H9 (cell line): ENCODE measurements at regions not wholly inside any gene's neighbourhood (a gene's known extent, or its start where the extent isn't known, plus 50 kb on each side); places are given as distances from the start of the nearest gene placed in this dataset.

ENCODE experiments used
- DNase-seq: peaks from one replicate; pipeline ENCODE4 v3.0.0-alpha.2; 2017
- H2AFZ ChIP-seq: one replicate; pipeline ENCODE4 v1.6.1; 2013; ENCODE audit warnings: mild to moderate bottlenecking, low read length, control low read depth, moderate library complexity
- H2AK5ac ChIP-seq: 2 replicates; pipeline ENCODE4 v1.6.1; 2013; ENCODE audit warnings: low read length, control low read depth, mixed read lengths; ENCODE audit not compliant: insufficient read length
- H2BK120ac ChIP-seq: one replicate; pipeline ENCODE4 v1.6.1; 2013; ENCODE audit warnings: low read depth, mild to moderate bottlenecking, low read length, control low read depth, inconsistent platforms; ENCODE audit not compliant: poor library complexity, severe bottlenecking
- H2BK12ac ChIP-seq: 2 replicates; pipeline ENCODE4 v1.6.1; 2013; ENCODE audit warnings: low read length, control low read depth, mixed read lengths, low read depth; ENCODE audit not compliant: insufficient read length
- H2BK15ac ChIP-seq: 2 replicates; pipeline ENCODE4 v1.6.1; 2013; ENCODE audit warnings: low read depth, low read length, control low read depth
- H2BK20ac ChIP-seq: one replicate; pipeline ENCODE4 v1.6.1; 2013; ENCODE audit warnings: low read depth, mild to moderate bottlenecking, low read length, control low read depth, inconsistent platforms; ENCODE audit not compliant: poor library complexity, severe bottlenecking
- H2BK5ac ChIP-seq: 2 replicates; pipeline ENCODE4 v1.6.1; 2013; ENCODE audit warnings: low read length, control low read depth, mixed read lengths; ENCODE audit not compliant: insufficient read length
- H3K14ac ChIP-seq: 2 replicates; pipeline ENCODE4 v1.6.1; 2013; ENCODE audit warnings: low read length, control low read depth; ENCODE audit not compliant: insufficient read depth
- H3K18ac ChIP-seq: 2 replicates; pipeline ENCODE4 v1.6.1; 2013; ENCODE audit warnings: low read depth, mild to moderate bottlenecking, mixed read lengths, low read length, control low read depth; ENCODE audit not compliant: insufficient read length
- H3K23ac ChIP-seq: 2 replicates; pipeline ENCODE4 v1.6.1; 2013; ENCODE audit warnings: low read length, control low read depth, mixed read lengths, low read depth; ENCODE audit not compliant: insufficient read length
- H3K23me2 ChIP-seq: 2 replicates; pipeline ENCODE4 v1.6.1; 2013; ENCODE audit warnings: low read depth, mild to moderate bottlenecking, mixed read lengths, low read length, control low read depth; ENCODE audit not compliant: insufficient read length, poor library complexity, severe bottlenecking
- H3K27ac ChIP-seq: 2 replicates; pipeline ENCODE4 v1.5.1; 2013; ENCODE audit warnings: low read length, control low read depth, mixed read lengths, low read depth; ENCODE audit not compliant: insufficient read length
- H3K27me3 ChIP-seq: 2 replicates; pipeline ENCODE4 v1.6.1; 2013; ENCODE audit warnings: low read length, control low read depth, inconsistent platforms; ENCODE audit not compliant: insufficient read depth
- H3K4ac ChIP-seq: 2 replicates; pipeline ENCODE4 v1.6.1; 2013; ENCODE audit warnings: low read depth, mild to moderate bottlenecking, control low read depth, inconsistent platforms, low read length, moderate library complexity
- H3K4me1 ChIP-seq: 2 replicates; pipeline ENCODE4 v1.6.1; 2013; ENCODE audit warnings: low read length, control low read depth, inconsistent platforms; ENCODE audit not compliant: insufficient read depth
- H3K4me2 ChIP-seq: 2 replicates; pipeline ENCODE4 v1.6.1; 2013; ENCODE audit warnings: low read length, control low read depth, mixed read lengths; ENCODE audit not compliant: insufficient read length, insufficient read depth
- H3K56ac ChIP-seq: 2 replicates; pipeline ENCODE4 v1.6.1; 2013; ENCODE audit warnings: low read depth, mild to moderate bottlenecking, mixed read lengths, low read length, control low read depth; ENCODE audit not compliant: insufficient read length
- H3K79me1 ChIP-seq: 2 replicates; pipeline ENCODE4 v1.6.1; 2013; ENCODE audit warnings: low read depth, mild to moderate bottlenecking, moderate library complexity, low read length, control low read depth, inconsistent platforms; ENCODE audit not compliant: insufficient read depth, poor library complexity, severe bottlenecking
- H3K79me2 ChIP-seq: 2 replicates; pipeline ENCODE4 v1.6.1; 2013; ENCODE audit warnings: low read length, control low read depth, inconsistent platforms; ENCODE audit not compliant: insufficient read depth
- H3K9ac ChIP-seq: 2 replicates; pipeline ENCODE4 v1.6.1; 2013; ENCODE audit warnings: low read length, control low read depth, mixed read lengths; ENCODE audit not compliant: insufficient read length; ENCODE audit errors: extremely low read depth
- H3K9me3 ChIP-seq: one replicate; pipeline ENCODE4 v1.6.1; 2013; ENCODE audit warnings: low read depth, low read length, inconsistent platforms; ENCODE audit not compliant: control insufficient read depth
- H3T11ph ChIP-seq: one replicate; pipeline ENCODE4 v1.6.1; 2013; ENCODE audit warnings: mild to moderate bottlenecking, low read length, control low read depth, inconsistent platforms
- H4K20me1 ChIP-seq: one replicate; pipeline ENCODE4 v1.6.1; 2013; ENCODE audit not compliant: control insufficient read depth, insufficient read length, insufficient read depth
- H4K5ac ChIP-seq: 2 replicates; pipeline ENCODE4 v1.6.1; 2013; ENCODE audit warnings: low read depth, mild to moderate bottlenecking, mixed read lengths, low read length, control low read depth; ENCODE audit not compliant: insufficient read length
- H4K8ac ChIP-seq: replicated peaks from 2 replicates; pipeline ENCODE4 v1.6.1; 2013; ENCODE audit warnings: low read length, control low read depth, mixed read lengths, low read depth; ENCODE audit not compliant: insufficient read length
- H4K91ac ChIP-seq: 2 replicates; pipeline ENCODE4 v1.6.1; 2013; ENCODE audit warnings: low read depth, mild to moderate bottlenecking, moderate library complexity, mixed read lengths, low read length, control low read depth; ENCODE audit not compliant: insufficient read length
- H3K27ac Mint-ChIP-seq, 3 experiments: 2 replicates in 2 of 3; 3 replicates in 1 of 3; pipeline ENCODE4 v1.8.0; 2020 to 2021; ENCODE audit warnings: mixed read lengths in 3 of 3, mild to moderate bottlenecking in 1 of 3, moderate library complexity in 1 of 3
- H3K27me3 Mint-ChIP-seq: 2 replicates; pipeline ENCODE4 v1.8.0; 2021; ENCODE audit warnings: low read depth, mild to moderate bottlenecking, moderate library complexity, mixed read lengths
- H3K36me3 Mint-ChIP-seq, 3 experiments: 2 replicates in 2 of 3; 3 replicates in 1 of 3; pipeline ENCODE4 v1.8.0; 2020 to 2021; ENCODE audit warnings: low read depth in 3 of 3, mixed read lengths in 3 of 3; ENCODE audit not compliant: insufficient read depth in 1 of 3
- H3K4me1 Mint-ChIP-seq, 2 experiments: 2 replicates each; pipeline ENCODE4 v1.8.0; 2020; ENCODE audit warnings: mixed read lengths in 2 of 2
- H3K4me3 Mint-ChIP-seq, 2 experiments: 2 replicates in 1 of 2; 3 replicates in 1 of 2; pipeline ENCODE4 v1.8.0; 2020 to 2021; ENCODE audit warnings: mild to moderate bottlenecking in 2 of 2, mixed read lengths in 2 of 2, moderate library complexity in 1 of 2
- H3K9me3 Mint-ChIP-seq, 2 experiments: 2 replicates in 1 of 2; 3 replicates in 1 of 2; pipeline ENCODE4 v1.8.0; 2020; ENCODE audit warnings: mild to moderate bottlenecking in 2 of 2, mixed read lengths in 2 of 2, moderate library complexity in 1 of 2
- CTCF ChIP-seq: fragments of 200-600 bp; sonication (generic); conservative IDR thresholded peaks from 3 replicates; pipeline ENCODE4 v1.8.0; 2021; ENCODE audit warnings: antibody characterized with exemption, mild to moderate bottlenecking
- WGBS: extraction: QIAGEN DNeasy Blood & Tissue Kit; methylation state at CpG from one replicate; pipeline ENCODE4 v1.1.7; 2013; ENCODE audit warnings: missing lambda C conversion rate, low lambda C conversion rate, mixed read lengths; ENCODE audit not compliant: insufficient read length; ENCODE audit errors: extremely low coverage; 5-methylcytosine and 5-hydroxymethylcytosine counted together

- H3K56ac ChIP-seq, result no peak overlapping the region
- H4K20me1 ChIP-seq, result no peaks in the 10 kb centered on the region
- H3K14ac ChIP-seq, result no peak overlapping the region
- no peaks in the 10 kb centered on the region for H3K79me1 ChIP-seq
- H4K91ac ChIP-seq, result no peak overlapping the region
- DNase-seq, result no peak
- peaks cover 4 to 5% of the 10 kb centered on the region in 2 experiments for H3K4me1 Mint-ChIP-seq
- no peaks in the 10 kb centered on the region for H3K79me2 ChIP-seq
- H3K4me1 ChIP-seq, result peaks cover 3% of the 10 kb centered on the region; the same call in 1 of the 2 replicates
- no peaks in the 10 kb centered on the region for H3K9me3 ChIP-seq
- TF ChIP-seq CTCF, result no peak
- no peak overlapping the region for H2BK15ac ChIP-seq
- H3K27me3 Mint-ChIP-seq, result no peaks in the 10 kb centered on the region; the same call in none of the 2 replicates
- no peak overlapping the region for H3K4ac ChIP-seq
- no peak overlapping the region for H3K4me3 Mint-ChIP-seq
- H3K4me2 ChIP-seq, result no peak overlapping the region
- no peaks in the 10 kb centered on the region for H3K23me2 ChIP-seq
- H2BK12ac ChIP-seq, result no peak overlapping the region
- no peaks in the 10 kb centered on the region for H3K27me3 ChIP-seq
- no peak overlapping the region for H4K5ac ChIP-seq
- H2BK5ac ChIP-seq, result no peak overlapping the region
- H3K36me3 Mint-ChIP-seq, result peaks cover 0 to 4% (median 3%) of the 10 kb centered on the region in 3 experiments; a peak in 3 of 7 replicates
- no peak overlapping the region for H2BK120ac ChIP-seq
- no peak overlapping the region for H2BK20ac ChIP-seq
- H3K27ac ChIP-seq, result no peak overlapping the region
- no peak overlapping the region for H3T11ph ChIP-seq
- H3K9ac ChIP-seq, result no peak overlapping the region
- peaks cover 14 to 17% of the 10 kb centered on the region in 2 experiments; a peak in 4 of 5 replicates for H3K9me3 Mint-ChIP-seq
- no peak overlapping the region for H3K23ac ChIP-seq
- H2AK5ac ChIP-seq, result no peak overlapping the region
- no peak overlapping the region for H4K8ac ChIP-seq
- no CpG with 5 or more reads among the region's 2 CpGs for whole genome bisulfite sequencing
- H2AFZ ChIP-seq, result no peak overlapping the region
- H3K18ac ChIP-seq, result no peak overlapping the region
- H3K27ac Mint-ChIP-seq, result no peak overlapping the region
These were observed 140.2 kb upstream of the CCDC196 start for GRCh38 chr14:66345986-66346385.
